NB4 (cell line): ENCODE measurements at regions not wholly inside any gene's neighbourhood (a gene's known extent, or its start where the extent isn't known, plus 50 kb on each side); places are given as distances from the start of the nearest gene placed in this dataset.

ENCODE experiments used
- CTCF ChIP-seq: IDR thresholded peaks from one replicate; pipeline ENCODE4 v1.5.1; 2012; ENCODE audit warnings: low read depth, low read length
- MYC ChIP-seq: IDR thresholded peaks from 2 replicates; pipeline ENCODE4 v1.6.1; 2011; ENCODE audit warnings: low read depth, low read length
- POLR2A ChIP-seq: IDR thresholded peaks from 2 replicates; pipeline ENCODE4 v1.6.1; 2011; ENCODE audit warnings: mild to moderate bottlenecking; ENCODE audit not compliant: insufficient read length; ENCODE audit errors: extremely low read depth

- no peak for TF ChIP-seq CTCF
- no peak for TF ChIP-seq POLR2A
- no peak for TF ChIP-seq MYC
Measured at GRCh38 chr13:84290386-84290785, 408.1 kb upstream of the SLITRK1 start.
